Hematopoietic multipotent progenitor cell treated with erythropoietin and hydrocortisone succinate and interleukin-3 and kit ligand, for 4 days (in vitro differentiated cells): ENCODE measurements at regions not wholly inside any gene's neighbourhood (a gene's known extent, or its start where the extent isn't known, plus 50 kb on each side); places are given as distances from the start of the nearest gene placed in this dataset.
"Not testable (repeated sequence)": the region's sequence is repeated elsewhere in the genome, so short reads cannot be mapped to it uniquely, and the experiment has no call there.

Experiments
- DNase-seq: peaks from one replicate; pipeline ENCODE4 v3.0.0-alpha.2; 2015

DNA sequence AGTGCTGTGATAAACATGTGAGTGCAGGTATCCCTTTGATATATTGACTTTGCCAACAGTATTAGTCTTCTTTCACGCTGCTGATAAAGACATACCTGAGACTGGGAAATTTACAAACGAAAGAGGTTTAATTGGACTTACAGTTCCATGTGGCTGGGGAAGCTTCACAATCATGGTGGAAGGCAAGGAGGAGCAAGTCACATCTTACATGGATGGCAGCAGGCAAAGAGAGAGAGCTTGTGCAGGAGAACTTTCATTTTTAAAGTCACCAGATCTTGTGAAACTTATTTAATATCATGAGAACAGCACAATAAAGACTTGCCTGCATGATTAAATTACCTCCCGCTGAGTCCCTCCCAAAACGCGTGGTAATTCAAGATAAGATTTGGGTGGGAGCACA is 277.9 kb upstream of the GCFC2 start:
- not testable (repeated sequence) for DNase-seq

DNA sequence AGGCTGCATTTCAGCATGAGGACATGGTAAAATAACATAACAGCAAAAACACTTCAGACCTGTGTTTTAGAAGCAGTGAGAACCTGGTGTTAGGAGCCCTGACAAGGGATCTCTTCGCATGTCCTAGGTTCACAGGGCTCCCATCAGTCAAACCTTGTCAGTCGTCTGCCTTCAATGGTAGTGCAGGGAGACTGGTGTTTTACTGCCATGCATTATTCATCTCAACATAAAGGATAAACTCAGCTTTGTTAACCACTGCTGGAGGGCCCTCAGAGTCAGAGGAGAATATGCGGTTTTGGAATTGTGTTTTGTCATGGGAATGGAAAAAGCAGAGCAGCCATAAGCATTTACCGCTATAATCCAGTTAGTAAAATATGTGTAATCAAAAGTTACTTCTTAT is 275.9 kb upstream of the GCFC2 start:
- no peak for DNase-seq

DNA sequence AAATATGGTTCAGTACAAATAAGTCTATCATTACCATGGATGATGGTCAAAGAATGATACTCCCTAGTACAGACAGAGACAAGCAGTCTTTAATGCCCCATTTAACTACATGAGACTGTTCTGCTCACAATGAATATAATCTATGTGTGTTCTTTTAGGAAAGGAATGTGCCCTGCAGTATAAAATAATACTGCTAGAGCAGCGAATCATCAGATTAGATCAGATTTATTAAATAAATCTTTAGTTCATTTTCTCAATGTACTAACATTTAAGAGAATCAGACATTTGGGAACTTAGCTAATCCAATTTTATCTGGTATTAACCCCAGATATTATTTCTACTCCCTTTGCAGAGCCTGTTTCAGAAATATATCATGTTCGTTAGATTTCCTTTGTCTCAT is 272.0 kb upstream of the GCFC2 start:
- DNase-seq: no peak

DNA sequence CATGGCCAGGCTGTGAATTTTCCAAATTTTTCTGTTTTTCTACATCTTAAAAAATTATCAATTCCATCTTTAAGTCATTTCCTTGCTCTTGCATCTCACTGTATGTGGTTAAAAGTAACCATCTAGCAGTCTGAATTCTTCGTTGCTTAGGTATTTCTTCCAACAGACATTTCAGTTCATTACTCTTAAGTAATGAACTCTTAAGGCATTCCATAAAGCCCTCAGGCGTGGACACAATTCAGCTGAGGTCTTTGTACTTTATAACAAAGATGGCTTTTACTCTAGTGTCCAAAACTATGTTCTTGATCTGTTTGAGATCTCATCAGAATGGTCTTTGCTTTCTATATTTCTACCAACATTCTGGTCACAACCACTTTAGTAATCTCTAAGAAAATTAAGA is 253.9 kb upstream of the GCFC2 start:
- no peak for DNase-seq

DNA sequence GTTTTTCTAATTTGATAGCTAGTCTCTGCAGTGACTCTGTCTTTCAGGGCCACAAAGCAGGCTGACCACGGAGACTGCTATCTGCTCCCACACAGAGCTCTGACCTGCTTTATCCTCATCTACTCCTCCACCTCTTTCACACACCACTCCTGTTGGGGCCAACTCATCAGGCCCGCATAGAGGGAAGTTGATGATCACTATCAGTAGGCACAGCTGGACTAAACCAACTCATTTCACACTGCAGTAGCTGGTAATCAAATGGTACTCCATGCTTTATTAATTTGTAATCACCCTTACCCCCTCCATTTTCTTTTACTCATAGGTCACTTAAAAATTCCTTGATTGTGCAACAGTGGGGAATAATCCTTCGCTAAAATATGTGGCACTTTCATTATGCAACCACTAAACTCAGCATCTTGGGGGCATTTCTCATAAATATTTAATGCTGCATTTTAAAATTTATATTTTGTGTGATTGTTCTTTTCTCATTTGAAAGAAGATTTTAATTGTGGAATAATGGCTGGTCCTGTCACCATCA is 249.8 kb upstream of the GCFC2 start:
- DNase-seq: peak; percentile 18

DNA sequence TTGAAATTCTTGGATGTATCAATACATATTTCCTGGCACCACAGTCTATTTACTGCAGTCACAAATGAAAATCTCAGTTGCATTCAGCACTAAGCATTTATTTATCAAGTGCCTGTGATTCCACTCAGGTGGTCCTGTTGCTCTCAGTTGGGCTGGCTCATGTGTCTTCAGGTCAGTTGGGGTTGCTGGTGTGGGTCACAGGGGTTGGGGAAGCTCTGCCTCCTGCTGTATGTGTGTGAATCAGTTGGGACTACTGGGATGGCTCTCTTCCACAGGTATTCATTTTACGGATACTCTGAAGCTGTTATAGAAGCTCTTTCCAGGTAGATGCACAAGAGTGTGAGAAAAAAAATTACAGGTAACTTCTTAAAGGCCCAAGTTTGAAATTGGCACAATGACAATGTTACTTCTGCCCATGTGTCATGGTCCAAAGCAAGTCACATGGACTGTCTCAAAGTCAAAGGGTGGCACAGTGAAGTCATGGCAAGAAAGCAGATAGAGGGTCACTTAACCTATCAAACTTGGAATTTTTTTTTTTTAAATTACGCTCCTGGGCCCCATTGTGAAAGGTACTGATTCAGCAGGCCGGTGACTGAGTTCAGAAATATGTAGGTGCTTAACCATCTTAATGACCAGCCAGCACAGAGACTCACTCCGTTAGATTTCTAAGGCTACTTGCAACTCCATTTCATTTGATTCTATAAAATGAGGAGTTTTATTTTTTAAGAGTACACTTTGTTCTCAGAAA is 249.2 kb upstream of the GCFC2 start:
- no peak for DNase-seq

DNA sequence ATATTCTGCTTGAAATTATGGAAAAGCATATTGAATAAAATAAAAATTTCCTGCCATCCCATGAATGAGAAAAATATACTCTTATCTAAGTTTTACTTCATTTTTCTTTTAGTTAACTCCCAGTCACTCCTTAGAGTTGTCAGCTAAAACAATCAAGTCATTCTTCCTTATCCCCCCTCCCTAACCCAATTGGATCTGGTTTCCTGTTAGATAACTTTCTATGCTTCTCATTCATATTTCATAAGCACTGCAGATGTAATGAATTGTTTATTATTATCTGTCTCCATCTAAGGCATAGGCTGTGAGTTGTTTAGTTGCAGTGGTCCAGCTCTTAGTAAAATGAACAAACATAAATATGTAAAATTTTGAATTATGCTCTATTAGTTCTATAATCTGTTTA is 244.0 kb upstream of the GCFC2 start:
- DNase-seq: no peak

DNA sequence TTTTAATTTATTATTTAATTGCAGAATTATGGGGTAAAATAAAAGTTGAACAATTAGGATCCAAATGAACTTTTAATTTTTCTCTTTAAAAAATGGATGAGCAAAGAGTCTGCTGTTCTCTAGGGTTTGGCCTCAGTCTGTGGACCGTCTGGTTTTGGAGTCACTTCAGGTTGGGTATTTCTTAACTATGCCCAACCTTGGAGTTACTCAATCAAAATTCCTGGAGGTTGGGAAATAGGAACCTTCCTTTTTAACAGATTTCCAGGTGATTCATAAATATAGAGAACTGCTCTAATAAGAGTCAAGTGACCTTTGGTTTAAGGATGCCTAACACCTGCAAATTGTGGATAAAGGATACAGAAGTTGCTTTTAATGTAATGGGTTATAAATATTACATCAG is 241.5 kb upstream of the GCFC2 start:
- DNase-seq: no peak

DNA sequence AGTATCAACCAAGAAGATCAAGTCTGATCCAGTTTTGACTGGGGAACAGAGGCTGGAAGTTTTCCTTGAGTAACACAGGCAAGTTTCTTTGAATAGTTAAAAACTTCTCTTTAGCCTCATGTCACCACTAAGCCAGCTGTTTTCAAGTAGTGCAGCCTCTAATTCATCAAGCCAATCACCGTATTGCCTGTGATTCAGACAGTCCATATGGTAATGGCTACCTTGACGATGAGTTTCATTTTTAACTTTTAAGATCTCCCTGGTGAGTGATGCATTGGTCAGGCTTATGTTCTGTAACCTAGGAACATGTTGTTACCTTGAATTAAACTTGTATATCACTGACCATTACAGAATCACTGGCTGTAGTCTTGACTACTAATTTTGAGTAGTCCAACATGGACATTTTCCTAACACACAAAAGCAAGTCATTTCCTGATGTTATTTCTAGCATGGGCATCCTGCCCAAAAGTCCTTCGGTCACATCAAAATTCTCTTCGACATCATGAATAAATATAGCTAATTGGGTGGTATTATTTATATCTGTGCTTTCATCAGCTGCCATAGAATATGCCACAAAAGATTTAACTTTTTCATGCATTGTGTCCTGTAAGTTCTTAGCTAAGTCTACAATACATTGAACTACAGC is 238.8 kb upstream of the GCFC2 start:
- DNase-seq: no peak

DNA sequence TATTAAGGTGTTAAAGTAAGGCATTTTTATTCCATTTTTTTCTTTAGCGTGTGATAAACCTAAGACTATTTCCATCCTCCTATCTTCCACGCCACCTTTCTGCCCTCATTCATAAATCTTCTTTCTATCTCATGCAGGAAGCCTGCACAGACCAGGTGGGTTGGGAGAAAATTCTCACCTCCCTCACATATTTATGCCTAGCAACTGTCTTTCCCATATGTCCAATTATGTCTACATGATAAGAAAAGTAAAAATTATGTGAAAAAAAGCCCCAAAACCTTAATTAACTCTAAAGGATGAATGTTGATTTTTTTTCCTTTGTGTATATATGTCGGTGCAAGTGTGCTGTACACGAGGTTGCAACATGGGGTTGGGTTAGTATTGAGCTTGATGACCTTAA is 225.6 kb upstream of the GCFC2 start:
- no peak for DNase-seq

DNA sequence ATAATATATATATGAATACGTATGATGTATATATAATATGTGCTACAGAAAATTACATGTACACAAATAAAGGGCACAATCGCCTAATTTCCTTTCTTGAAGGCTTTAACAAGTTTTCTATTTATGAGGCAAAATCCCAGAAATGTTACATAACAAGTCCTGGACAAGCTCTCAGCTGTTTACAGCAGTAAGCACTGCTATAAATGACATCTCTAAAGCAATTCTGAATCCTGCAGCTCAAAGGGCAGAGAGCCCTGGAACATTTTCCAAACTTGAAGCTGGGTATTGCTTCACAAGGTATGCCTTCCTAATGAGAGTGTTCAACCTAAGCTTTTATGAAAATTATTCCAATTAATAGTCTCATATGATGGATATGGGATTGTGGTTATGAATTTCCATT is 222.3 kb upstream of the GCFC2 start:
- no peak for DNase-seq

DNA sequence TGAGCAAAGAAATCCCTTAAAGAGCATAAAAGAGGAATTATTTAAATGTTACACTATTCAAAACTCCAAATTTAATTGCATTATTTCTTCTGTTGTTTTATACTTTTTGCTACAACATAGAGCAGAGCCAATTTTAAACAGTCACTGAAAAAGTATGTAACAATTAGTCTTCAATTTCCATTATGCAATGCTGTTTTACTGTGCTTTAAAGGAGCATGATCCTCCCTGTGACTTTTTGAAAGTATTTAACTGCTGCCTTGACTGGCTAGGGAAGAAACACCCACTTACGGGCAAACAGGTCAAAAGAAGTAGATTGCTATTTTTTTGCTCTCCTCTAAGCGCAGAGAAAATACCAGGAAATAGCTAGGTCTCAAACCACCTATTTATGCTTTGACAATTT is 217.4 kb upstream of the GCFC2 start:
- no peak for DNase-seq

DNA sequence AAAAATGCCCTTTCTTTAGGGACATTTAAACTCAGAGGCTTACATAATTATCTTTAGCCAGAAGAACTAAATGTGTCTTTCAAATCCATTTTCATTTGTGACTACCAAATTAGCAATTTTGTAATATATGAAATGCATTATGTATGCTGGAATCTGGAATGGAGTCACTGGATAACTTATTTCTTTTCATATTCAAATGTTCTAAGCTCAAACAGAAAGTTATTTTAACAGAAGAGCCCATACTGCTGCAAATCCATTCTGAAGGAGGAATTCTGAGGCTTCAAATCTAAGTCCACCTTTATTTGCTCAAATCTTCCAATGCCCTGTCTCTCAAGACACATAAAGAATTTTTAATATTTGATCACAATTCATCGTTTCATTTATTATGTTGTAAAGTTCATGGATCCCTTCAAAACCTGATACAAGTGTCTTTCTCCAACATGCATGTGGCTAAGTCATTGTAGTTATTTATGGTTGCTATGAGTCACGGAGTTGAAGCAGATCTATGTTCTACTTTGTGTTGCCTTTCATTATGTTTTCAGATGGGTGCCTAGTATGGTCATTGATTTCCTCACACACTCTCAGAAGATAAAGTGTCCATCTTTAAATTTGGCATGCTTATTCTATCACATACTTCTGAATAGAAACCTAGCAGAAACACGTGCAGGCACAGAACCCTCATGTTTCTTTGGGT is 214.8 kb upstream of the GCFC2 start:
- DNase-seq: no peak

DNA sequence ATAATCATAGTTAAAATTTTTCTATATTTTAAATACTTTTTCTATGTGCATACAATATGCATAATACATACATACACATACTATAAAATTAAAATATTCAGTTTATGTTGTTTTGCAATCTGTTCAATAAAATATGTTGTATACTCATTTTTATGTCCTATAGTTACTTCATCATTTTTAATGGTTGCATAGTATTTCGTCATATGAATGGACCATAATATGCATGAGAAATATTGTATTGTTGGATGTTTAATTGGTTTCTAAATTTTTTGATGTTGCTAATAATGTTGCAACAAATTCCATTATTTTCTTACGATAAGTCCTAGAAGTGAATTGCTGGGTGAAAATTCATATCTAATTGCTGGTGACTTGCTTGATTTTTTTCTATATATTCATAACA is 211.5 kb upstream of the GCFC2 start:
- DNase-seq: no peak

DNA sequence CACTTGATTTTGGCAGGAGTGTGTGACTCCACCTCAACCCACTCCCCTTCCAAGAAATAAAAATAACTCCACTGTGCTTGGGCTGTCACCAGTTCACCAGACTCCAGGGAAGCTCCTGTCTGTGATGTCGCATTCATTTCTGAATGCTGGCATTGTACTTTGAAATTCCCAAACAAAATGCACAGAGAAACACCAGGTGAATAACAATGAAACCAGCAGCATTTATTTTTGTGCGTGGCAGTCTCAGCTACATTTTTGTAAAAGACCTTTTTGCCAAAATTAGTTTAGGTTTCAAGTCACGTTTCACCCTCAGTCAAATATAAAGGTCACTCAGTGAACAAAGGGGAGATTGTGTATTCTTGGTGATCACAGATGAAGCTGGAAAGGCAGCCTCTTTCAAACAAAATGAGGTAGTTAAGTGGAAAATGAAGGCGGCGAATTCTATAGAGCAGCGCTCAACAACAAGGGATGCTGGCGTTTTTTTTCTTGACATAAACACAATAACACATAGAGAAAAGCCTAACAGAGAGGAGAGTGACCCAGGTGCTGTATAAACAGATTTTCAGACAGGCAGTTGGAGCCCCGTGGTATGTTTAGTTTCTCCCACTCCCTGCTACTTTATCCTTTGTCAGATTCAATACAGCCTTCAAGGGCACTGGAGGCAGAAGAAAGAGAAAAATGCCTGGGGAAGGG is 210.3 kb upstream of the GCFC2 start:
- no peak for DNase-seq

DNA sequence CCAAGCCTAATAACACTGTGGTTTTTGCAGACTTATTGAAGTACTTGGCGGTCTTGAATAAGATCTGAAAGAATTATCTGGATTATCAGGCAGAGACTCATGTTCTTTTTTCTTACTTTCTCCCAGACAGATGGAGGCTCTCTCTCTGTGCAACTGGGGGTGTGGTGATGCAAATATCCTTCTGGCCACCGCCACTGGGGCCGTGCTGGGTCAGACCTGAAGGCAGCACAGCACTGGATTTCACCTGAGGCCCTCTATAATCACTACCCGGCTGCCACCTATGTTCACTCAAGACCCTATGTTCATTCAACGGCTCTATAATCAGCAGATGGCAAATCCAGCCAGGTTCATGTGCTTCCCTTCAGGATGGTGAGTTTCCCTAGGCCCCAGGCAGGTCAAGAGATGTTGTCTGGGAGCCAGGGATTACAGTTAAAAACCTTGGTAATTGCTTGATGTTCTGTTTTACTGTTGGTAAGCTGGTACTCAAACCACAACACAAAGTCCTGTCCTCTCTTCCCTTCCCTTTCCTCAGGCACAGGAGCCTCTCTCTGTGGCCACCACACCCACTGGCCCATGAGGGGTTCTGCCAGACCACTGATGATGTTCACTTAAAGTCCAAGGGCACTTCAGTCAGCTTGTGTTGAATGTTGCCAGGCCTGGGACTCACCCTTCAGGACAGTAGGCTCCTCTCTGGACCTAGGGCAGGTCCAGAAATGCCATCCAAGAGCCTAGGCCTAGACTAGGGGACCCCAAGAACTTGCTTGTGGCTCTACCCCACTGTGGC is 205.3 kb upstream of the GCFC2 start:
- DNase-seq: no peak

DNA sequence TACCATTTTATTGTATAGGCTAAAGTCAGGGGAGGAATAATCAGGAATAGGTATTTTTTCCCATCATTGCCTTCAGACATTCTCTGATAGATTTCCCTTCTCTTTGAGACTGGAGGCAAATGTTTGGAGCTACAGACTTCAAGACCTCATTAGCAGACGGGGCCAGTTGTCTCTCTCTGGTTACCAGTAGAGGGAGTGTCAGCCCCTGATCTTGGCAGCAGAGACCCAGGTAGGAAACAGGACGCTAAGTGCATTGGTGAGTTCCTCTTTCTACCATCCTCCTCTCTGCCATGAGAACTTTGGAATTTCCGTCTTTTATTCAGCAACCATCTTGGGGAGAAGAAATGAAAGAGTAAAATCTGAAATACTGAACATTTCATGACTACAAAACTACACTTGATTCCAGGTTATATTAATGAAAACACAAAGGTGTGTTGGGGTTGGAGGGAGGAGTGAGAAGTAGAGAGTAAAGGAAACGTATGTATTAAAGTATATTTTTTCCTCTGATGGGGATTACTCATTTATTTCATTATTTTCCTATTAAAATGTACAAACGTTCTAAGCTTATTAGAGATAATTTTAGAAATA is 186.2 kb upstream of the GCFC2 start:
- peak; percentile 50 for DNase-seq

DNA sequence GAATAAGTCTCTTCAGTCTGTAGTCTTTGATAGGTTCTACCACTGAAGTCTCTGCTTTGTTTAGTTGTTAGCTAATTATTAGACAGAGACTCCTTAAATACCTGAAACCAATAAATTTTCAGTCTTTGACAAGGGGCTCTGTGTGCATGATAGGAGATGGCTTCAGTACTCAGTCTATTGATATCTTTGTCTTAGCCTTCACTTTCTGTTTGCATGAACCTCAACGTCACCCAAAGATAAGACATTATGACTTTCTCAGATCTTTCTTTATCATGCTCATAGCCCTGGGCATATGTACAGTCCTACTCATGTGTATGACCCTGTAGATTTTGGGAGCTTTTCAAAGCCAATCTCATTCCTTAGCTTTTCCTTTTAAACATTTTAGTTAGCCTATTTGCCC is 183.5 kb upstream of the GCFC2 start:
- no peak for DNase-seq

DNA sequence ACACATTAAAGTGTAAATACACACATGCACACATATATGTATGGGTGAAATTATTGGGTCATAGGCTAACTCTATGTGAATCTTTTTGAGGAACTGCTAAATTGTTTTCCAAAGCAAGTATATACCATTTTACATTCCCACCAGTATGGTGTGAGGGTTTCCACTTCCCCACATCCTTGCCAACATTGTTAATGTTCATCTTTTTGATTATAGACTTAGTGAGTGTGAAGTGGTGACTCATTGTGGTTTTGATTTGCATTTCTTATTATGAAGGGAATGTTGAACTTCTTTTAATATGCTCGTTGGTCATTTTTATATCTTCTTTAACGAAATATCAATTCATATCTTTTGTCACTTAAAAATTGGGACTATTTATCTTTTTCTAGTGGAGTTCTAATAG is 181.8 kb upstream of the GCFC2 start:
- no peak for DNase-seq

DNA sequence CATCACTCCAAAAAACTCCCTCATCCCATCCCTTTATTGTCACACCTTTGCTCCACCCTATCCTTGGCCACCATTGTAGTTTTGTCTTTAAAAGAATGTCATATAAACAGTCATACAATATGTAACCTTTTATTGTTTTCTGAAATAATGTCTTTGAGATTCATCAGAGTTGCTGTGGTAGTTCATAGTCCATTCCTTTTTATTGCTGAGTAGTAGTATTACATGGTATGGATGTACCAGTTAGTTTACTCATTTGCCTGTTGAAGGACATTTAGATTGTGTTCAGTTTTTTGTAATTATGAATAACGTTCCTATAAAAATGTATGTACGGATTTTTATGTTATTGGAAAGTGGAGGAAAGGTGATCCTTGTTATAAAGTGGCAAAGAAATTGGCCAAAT is 171.8 kb upstream of the GCFC2 start:
- DNase-seq: no peak

DNA sequence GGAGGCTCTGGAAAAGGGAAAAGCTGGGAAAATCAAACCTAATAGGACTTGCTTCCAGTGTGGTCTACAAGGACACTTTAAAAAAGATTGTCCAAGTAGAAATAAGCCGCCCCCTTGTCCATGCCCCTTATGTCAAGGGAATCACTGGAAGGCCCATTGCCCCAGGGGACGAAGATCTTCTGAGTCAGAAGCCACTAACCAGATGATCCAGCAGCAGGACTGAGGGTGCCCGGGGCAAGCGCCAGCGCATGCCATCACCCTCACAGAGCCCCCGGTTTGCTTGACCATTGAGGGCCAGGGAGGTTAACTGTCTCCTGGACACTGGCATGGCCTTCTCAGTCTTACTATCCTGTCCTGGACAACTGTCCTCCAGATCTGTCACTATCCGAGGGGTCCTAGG is 164.9 kb upstream of the GCFC2 start:
- DNase-seq: not testable (repeated sequence)
